ENCODE measurements at regions not wholly inside any gene's neighbourhood (a gene's known extent, or its start where the extent isn't known, plus 50 kb on each side); places are given as distances from the start of the nearest gene placed in this dataset.

GRCh38 chr18:70673831-70674230, 385.0 kb downstream of the SOCS6 start:
- Histone ChIP-seq H3K9me3 (ENCODE audit: insufficient read depth, low read length) (no peaks in the 10 kb centered on the region; the same call in 1 of the 2 replicates), H3K4me1 (ENCODE audit: insufficient read depth, insufficient read length) (no peaks in the 10 kb centered on the region), H3K9ac (ENCODE audit: insufficient read length, low read depth) (no peak overlapping the region), H3K36me3 (ENCODE audit: insufficient read depth, insufficient read length, low read length) (no peaks in the 10 kb centered on the region), H3K27me3 (ENCODE audit: insufficient read depth, insufficient read length) (no peaks in the 10 kb centered on the region), H3K4me3 (ENCODE audit: insufficient read length, low read depth) (no peak overlapping the region)
- no peak for DNase-seq (ENCODE audit: low read depth, low spot score)
- no peak for TF ChIP-seq YY1 (IDR thresholded peaks at IDR 0.05; ENCODE audit: insufficient read depth, insufficient read length)
- no peak for TF ChIP-seq ZNF274 (IDR thresholded peaks at IDR 0.05; ENCODE audit: low read depth, low read length)
- TF ChIP-seq SUZ12 (IDR thresholded peaks at IDR 0.05; ENCODE audit: extremely low read depth, insufficient read depth, insufficient read length): no peak

- no peak for TF ChIP-seq ZNF274 (IDR thresholded peaks at IDR 0.05; ENCODE audit: low read depth, low read length)
- TF ChIP-seq SUZ12 (IDR thresholded peaks at IDR 0.05; ENCODE audit: extremely low read depth, insufficient read depth, insufficient read length): no peak
- no peak for TF ChIP-seq YY1 (IDR thresholded peaks at IDR 0.05; ENCODE audit: insufficient read depth, insufficient read length)
- no peaks in the 10 kb centered on the region; the same call in 1 of the 2 replicates for H3K9me3 ChIP-seq (ENCODE audit: insufficient read depth, low read length)
- H3K36me3 ChIP-seq (ENCODE audit: insufficient read depth, insufficient read length, low read length): no peaks in the 10 kb centered on the region
- DNase-seq (ENCODE audit: low read depth, low spot score): no peak
- no peaks in the 10 kb centered on the region for H3K27me3 ChIP-seq (ENCODE audit: insufficient read depth, insufficient read length)
- no peaks in the 10 kb centered on the region for H3K4me1 ChIP-seq (ENCODE audit: insufficient read depth, insufficient read length)
- H3K9ac ChIP-seq (ENCODE audit: insufficient read length, low read depth): no peak overlapping the region
- no peak overlapping the region for H3K4me3 ChIP-seq (ENCODE audit: insufficient read length, low read depth)
Measured at GRCh38 chr18:70672581-70672980, 383.7 kb downstream of the SOCS6 start.

- no peak overlapping the region for H3K4me3 ChIP-seq (ENCODE audit: insufficient read length, low read depth)
- no peaks in the 10 kb centered on the region for H3K4me1 ChIP-seq (ENCODE audit: insufficient read depth, insufficient read length)
- TF ChIP-seq ZNF274 (IDR thresholded peaks at IDR 0.05; ENCODE audit: low read depth, low read length) (no peak), YY1 (IDR thresholded peaks at IDR 0.05; ENCODE audit: insufficient read depth, insufficient read length) (no peak), SUZ12 (IDR thresholded peaks at IDR 0.05; ENCODE audit: extremely low read depth, insufficient read depth, insufficient read length) (no peak)
- H3K9me3 ChIP-seq (ENCODE audit: insufficient read depth, low read length): no peaks in the 10 kb centered on the region; the same call in 1 of the 2 replicates
- no peak for DNase-seq (ENCODE audit: low read depth, low spot score)
- H3K27me3 ChIP-seq (ENCODE audit: insufficient read depth, insufficient read length): no peaks in the 10 kb centered on the region
- H3K36me3 ChIP-seq (ENCODE audit: insufficient read depth, insufficient read length, low read length): no peaks in the 10 kb centered on the region
- no peak overlapping the region for H3K9ac ChIP-seq (ENCODE audit: insufficient read length, low read depth)
Measured at GRCh38 chr18:70671889-70672565, 383.2 kb downstream of the SOCS6 start.

- no peaks in the 10 kb centered on the region; the same call in 1 of the 2 replicates for H3K9me3 ChIP-seq (ENCODE audit: insufficient read depth, low read length)
- no peaks in the 10 kb centered on the region for H3K27me3 ChIP-seq (ENCODE audit: insufficient read depth, insufficient read length)
- no peak for TF ChIP-seq ZNF274 (IDR thresholded peaks at IDR 0.05; ENCODE audit: low read depth, low read length)
- no peak for TF ChIP-seq YY1 (IDR thresholded peaks at IDR 0.05; ENCODE audit: insufficient read depth, insufficient read length)
- no peaks in the 10 kb centered on the region for H3K36me3 ChIP-seq (ENCODE audit: insufficient read depth, insufficient read length, low read length)
- DNase-seq (ENCODE audit: low read depth, low spot score): no peak
- H3K4me3 ChIP-seq (ENCODE audit: insufficient read length, low read depth): no peak overlapping the region
- H3K9ac ChIP-seq (ENCODE audit: insufficient read length, low read depth): no peak overlapping the region
- H3K4me1 ChIP-seq (ENCODE audit: insufficient read depth, insufficient read length): no peaks in the 10 kb centered on the region
Measured at GRCh38 chr18:70666936-70667335, 378.1 kb downstream of the SOCS6 start.

GRCh38 chr18:70663141-70663540, 374.3 kb downstream of the SOCS6 start:
- Histone ChIP-seq H3K4me3 (ENCODE audit: insufficient read length, low read depth) (no peak overlapping the region), H3K27me3 (ENCODE audit: insufficient read depth, insufficient read length) (no peaks in the 10 kb centered on the region), H3K9me3 (ENCODE audit: insufficient read depth, low read length) (no peaks in the 10 kb centered on the region), H3K36me3 (ENCODE audit: insufficient read depth, insufficient read length, low read length) (no peaks in the 10 kb centered on the region), H3K4me1 (ENCODE audit: insufficient read depth, insufficient read length) (no peaks in the 10 kb centered on the region), H3K9ac (ENCODE audit: insufficient read length, low read depth) (no peak overlapping the region)
- no peak for DNase-seq (ENCODE audit: low read depth, low spot score)
- TF ChIP-seq SUZ12 (IDR thresholded peaks at IDR 0.05; ENCODE audit: extremely low read depth, insufficient read depth, insufficient read length): no peak
- TF ChIP-seq YY1 (IDR thresholded peaks at IDR 0.05; ENCODE audit: insufficient read depth, insufficient read length): no peak
- TF ChIP-seq ZNF274 (IDR thresholded peaks at IDR 0.05; ENCODE audit: low read depth, low read length): no peak

GRCh38 chr18:70662588-70662987, 373.7 kb downstream of the SOCS6 start:
- no peaks in the 10 kb centered on the region for H3K4me1 ChIP-seq (ENCODE audit: insufficient read depth, insufficient read length)
- H3K27me3 ChIP-seq (ENCODE audit: insufficient read depth, insufficient read length): no peaks in the 10 kb centered on the region
- H3K9me3 ChIP-seq (ENCODE audit: insufficient read depth, low read length): no peaks in the 10 kb centered on the region
- no peak for DNase-seq (ENCODE audit: low read depth, low spot score)
- no peak for TF ChIP-seq YY1 (IDR thresholded peaks at IDR 0.05; ENCODE audit: insufficient read depth, insufficient read length)
- TF ChIP-seq SUZ12 (IDR thresholded peaks at IDR 0.05; ENCODE audit: extremely low read depth, insufficient read depth, insufficient read length): no peak
- no peak for TF ChIP-seq ZNF274 (IDR thresholded peaks at IDR 0.05; ENCODE audit: low read depth, low read length)
- H3K4me3 ChIP-seq (ENCODE audit: insufficient read length, low read depth): no peak overlapping the region
- H3K36me3 ChIP-seq (ENCODE audit: insufficient read depth, insufficient read length, low read length): no peaks in the 10 kb centered on the region
- H3K9ac ChIP-seq (ENCODE audit: insufficient read length, low read depth): no peak overlapping the region

- no peak for DNase-seq (ENCODE audit: low read depth, low spot score)
- Histone ChIP-seq H3K9me3 (ENCODE audit: insufficient read depth, low read length) (no peaks in the 10 kb centered on the region), H3K27me3 (ENCODE audit: insufficient read depth, insufficient read length) (no peaks in the 10 kb centered on the region), H3K4me3 (ENCODE audit: insufficient read length, low read depth) (no peak overlapping the region), H3K9ac (ENCODE audit: insufficient read length, low read depth) (no peak overlapping the region), H3K4me1 (ENCODE audit: insufficient read depth, insufficient read length) (no peaks in the 10 kb centered on the region), H3K36me3 (ENCODE audit: insufficient read depth, insufficient read length, low read length) (no peaks in the 10 kb centered on the region)
- TF ChIP-seq SUZ12 (IDR thresholded peaks at IDR 0.05; ENCODE audit: extremely low read depth, insufficient read depth, insufficient read length) (no peak), ZNF274 (IDR thresholded peaks at IDR 0.05; ENCODE audit: low read depth, low read length) (no peak), YY1 (IDR thresholded peaks at IDR 0.05; ENCODE audit: insufficient read depth, insufficient read length) (no peak)
Measured at GRCh38 chr18:70659036-70659925, 370.4 kb downstream of the SOCS6 start.
